ENCODE measurements at regions not wholly inside any gene's neighbourhood (a gene's known extent, or its start where the extent isn't known, plus 50 kb on each side); places are given as distances from the start of the nearest gene placed in this dataset.

DNA sequence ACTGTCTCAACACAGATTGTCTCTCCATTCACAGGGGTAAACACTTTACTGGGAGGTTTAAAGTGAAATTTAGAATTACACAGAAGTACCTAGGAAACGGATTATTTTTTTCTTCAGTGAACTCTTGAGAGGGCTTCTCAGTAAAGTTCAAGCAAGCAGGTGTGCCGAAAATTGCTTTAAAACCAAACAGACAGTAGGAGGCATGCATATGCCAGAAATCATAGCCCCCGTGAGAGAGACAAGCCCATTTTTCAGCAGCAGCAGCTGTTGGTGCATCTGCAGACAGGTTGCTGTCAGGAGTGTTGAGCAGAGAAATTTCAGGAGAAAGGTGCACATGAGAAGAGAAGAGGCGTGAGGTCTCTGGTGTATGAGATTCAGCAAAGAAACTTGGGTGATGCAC is 2115.5 kb upstream of the CELF4 start:
- H3K27ac ChIP-seq: no peak overlapping the region
- no peak for DNase-seq
- H3K36me3 ChIP-seq: no peaks in the 10 kb centered on the region
- TF ChIP-seq, protein P1, sequence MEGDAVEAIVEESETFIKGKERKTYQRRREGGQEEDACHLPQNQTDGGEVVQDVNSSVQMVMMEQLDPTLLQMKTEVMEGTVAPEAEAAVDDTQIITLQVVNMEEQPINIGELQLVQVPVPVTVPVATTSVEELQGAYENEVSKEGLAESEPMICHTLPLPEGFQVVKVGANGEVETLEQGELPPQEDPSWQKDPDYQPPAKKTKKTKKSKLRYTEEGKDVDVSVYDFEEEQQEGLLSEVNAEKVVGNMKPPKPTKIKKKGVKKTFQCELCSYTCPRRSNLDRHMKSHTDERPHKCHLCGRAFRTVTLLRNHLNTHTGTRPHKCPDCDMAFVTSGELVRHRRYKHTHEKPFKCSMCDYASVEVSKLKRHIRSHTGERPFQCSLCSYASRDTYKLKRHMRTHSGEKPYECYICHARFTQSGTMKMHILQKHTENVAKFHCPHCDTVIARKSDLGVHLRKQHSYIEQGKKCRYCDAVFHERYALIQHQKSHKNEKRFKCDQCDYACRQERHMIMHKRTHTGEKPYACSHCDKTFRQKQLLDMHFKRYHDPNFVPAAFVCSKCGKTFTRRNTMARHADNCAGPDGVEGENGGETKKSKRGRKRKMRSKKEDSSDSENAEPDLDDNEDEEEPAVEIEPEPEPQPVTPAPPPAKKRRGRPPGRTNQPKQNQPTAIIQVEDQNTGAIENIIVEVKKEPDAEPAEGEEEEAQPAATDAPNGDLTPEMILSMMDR (IDR thresholded peaks at IDR 0.05): no peak
- no peak overlapping the region for H3K4me3 ChIP-seq
- H3K27me3 ChIP-seq: no peaks in the 10 kb centered on the region
- intact Hi-C loops (cut with DNase I): no loop called here
- H3K9me3 ChIP-seq: no peaks in the 10 kb centered on the region
- H3K4me1 ChIP-seq: no peaks in the 10 kb centered on the region
- 84 to 90% methylated on average over 4 of the region's 4 CpGs for WGBS, 2 donors

DNA sequence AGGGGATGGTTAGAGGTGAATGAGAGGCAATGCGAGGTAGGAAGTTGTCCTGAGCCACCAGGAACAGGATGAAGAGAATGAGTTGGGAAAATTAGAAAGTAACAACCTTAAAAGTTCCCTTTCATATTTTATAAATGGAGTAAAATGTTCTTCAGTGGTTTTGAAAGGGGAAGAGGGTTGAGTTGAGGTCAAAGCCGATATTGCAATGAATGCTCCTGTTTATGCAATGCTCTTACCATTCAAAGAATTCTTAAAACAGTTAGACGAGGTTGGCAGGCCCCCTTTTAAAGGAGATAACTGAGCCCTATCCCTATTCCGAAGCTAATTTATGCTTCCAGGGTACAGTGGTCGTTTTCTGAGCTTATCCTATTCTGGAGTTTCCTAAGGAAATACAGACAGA is 2110.3 kb upstream of the CELF4 start:
- Histone ChIP-seq H3K9me3 (no peaks in the 10 kb centered on the region), H3K27me3 (no peaks in the 10 kb centered on the region), H3K27ac (no peak overlapping the region), H3K4me1 (no peaks in the 10 kb centered on the region), H3K36me3 (no peaks in the 10 kb centered on the region), H3K4me3 (no peak overlapping the region)
- WGBS, 2 donors: 80% methylated on average over 5 of the region's 5 CpGs
- intact Hi-C loops (cut with DNase I): no loop called here
- no peak for TF ChIP-seq POLR2A (IDR thresholded peaks at IDR 0.05)
- no peak for DNase-seq

DNA sequence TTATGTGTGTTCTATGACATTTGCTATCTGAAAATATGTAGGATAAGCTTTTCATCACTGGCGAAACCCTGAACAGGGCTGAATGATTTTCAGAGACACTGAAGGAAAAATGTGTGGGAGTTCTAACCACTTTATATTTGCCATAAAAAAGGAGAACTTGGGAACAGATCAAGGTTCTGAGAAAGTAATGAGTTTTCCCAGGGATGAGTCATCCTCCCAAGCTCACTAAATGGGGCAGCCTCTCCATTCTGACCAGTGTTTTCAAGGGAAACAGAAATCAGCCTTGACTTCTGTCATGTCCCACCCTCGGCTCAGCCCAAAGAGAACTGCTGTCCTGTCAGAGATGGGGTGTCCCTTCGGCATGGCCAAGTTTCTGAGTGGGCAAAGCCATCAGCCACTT is 2109.8 kb upstream of the CELF4 start:
- 84 to 85% methylated on average over 3 of the region's 3 CpGs for WGBS, 2 donors
- Histone ChIP-seq H3K4me1 (no peaks in the 10 kb centered on the region), H3K27me3 (no peaks in the 10 kb centered on the region), H3K4me3 (no peak overlapping the region), H3K36me3 (no peaks in the 10 kb centered on the region), H3K9me3 (no peaks in the 10 kb centered on the region), H3K27ac (no peak overlapping the region)
- TF ChIP-seq, protein P1 (IDR thresholded peaks at IDR 0.05): no peak
- no peak for TF ChIP-seq POLR2A (IDR thresholded peaks at IDR 0.05)
- no peak for TF ChIP-seq POLR2AphosphoS5 (IDR thresholded peaks at IDR 0.05)
- no peak for TF ChIP-seq EP300 (IDR thresholded peaks at IDR 0.05)
- DNase-seq: no peak
- intact Hi-C loops (cut with DNase I): no loop called here

DNA sequence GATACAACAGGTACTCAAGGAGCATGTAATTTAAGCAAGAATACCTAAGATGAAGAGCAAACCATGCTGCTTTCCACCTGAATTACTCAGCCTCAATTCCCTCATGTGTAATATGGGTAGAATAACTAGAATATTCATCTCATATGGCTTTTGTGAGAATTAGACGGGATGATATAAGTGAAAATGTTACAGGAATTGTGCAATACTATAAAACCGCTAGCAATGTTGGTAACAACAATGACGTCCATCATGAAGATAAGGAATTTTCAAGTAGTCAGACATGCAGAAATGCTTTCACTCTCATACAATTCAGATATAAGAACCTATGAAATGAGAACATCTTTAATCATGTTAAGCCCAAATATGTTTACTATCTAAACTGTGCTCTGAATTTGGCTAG is 2106.6 kb upstream of the CELF4 start:
- no peaks in the 10 kb centered on the region for H3K4me1 ChIP-seq
- DNase-seq: no peak
- H3K27me3 ChIP-seq: no peaks in the 10 kb centered on the region
- H3K4me3 ChIP-seq: no peak overlapping the region
- WGBS, 2 donors: 95% methylated on average over 3 of the region's 3 CpGs
- intact Hi-C loops (cut with DNase I): no loop called here
- no peak overlapping the region for H3K27ac ChIP-seq
- no peaks in the 10 kb centered on the region for H3K9me3 ChIP-seq
- H3K36me3 ChIP-seq: no peaks in the 10 kb centered on the region
- TF ChIP-seq POLR2A (IDR thresholded peaks at IDR 0.05): no peak
- no peak for TF ChIP-seq POLR2AphosphoS5 (IDR thresholded peaks at IDR 0.05)
- TF ChIP-seq, protein P1 (IDR thresholded peaks at IDR 0.05): no peak

DNA sequence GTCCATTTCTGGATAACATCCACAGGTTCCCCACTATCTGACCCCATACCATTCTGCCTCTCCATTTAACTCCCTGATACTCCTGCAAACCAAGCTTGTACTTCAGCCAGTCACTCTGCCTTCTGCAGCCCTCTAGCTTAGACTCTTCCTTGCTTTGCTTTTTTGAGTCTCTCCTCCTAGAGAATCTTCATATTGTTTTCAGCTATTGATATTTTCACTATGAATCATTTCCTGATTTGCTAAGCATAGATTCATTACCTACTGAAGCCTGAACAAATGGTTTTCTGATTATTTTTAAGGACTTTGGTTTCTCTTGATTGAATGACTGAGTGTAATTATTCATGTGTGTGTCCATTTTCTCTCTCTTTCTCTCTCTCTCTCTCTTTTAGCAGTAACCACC is 2102.3 kb upstream of the CELF4 start:
- no peak for DNase-seq
- H3K36me3 ChIP-seq: no peaks in the 10 kb centered on the region
- no peaks in the 10 kb centered on the region for H3K27me3 ChIP-seq
- no peaks in the 10 kb centered on the region for H3K9me3 ChIP-seq
- H3K27ac ChIP-seq: no peak overlapping the region
- TF ChIP-seq POLR2A (IDR thresholded peaks at IDR 0.05): no peak
- TF ChIP-seq, protein P1 (IDR thresholded peaks at IDR 0.05): no peak
- no peak for TF ChIP-seq POLR2AphosphoS5 (IDR thresholded peaks at IDR 0.05)
- no peak for TF ChIP-seq EP300 (IDR thresholded peaks at IDR 0.05)
- no peak overlapping the region for H3K4me3 ChIP-seq
- intact Hi-C loops (cut with DNase I): no loop called here
- H3K4me1 ChIP-seq: no peaks in the 10 kb centered on the region

Measured in sigmoid colon (tissue), 6 donors.